Endothelial cell of umbilical vein (primary cell): ENCODE measurements at regions not wholly inside any gene's neighbourhood (a gene's known extent, or its start where the extent isn't known, plus 50 kb on each side); places are given as distances from the start of the nearest gene placed in this dataset.

Experiments
- BruUV-seq: library from RNA; stranded (reverse); fragments of 400-500 nt; replicated peaks from 2 replicates; lab custom pipeline; 2021; lab: Mats Ljungman, UMichigan
- CTCF ChIA-PET: fragments of 300-600, 350-600 bp; sonication (Branson Sonifier 250); formaldehyde crosslinking; loops from one replicate; lab custom pipeline; 2021; ENCODE audit warnings: antibody characterized with exemption, inconsistent platforms; lab: Charles Lee
- POLR2A ChIA-PET: fragments of 300-600, 350-600 bp; sonication (Branson Sonifier 250); formaldehyde crosslinking; loops from one replicate; lab custom pipeline; 2021; ENCODE audit warnings: antibody characterized with exemption, inconsistent platforms; lab: Charles Lee
- DNase-seq: peaks from one replicate; pipeline ENCODE4 v3.0.0-alpha.2; 2011; ENCODE audit warnings: low read depth, low spot score
- FAIRE-seq: peaks from 2 replicates; lab custom pipeline; 2011; peaks lifted over from hg19 to GRCh38; lab: Jason Lieb, UNC
- H2AFZ ChIP-seq: 2 replicates; pipeline ENCODE4 v1.6.0; 2012; ENCODE audit warnings: low read depth, low read length, control low read depth, inconsistent platforms
- H3K27ac ChIP-seq: 2 replicates; pipeline ENCODE4 v1.5.1; 2011; ENCODE audit warnings: low read depth, mild to moderate bottlenecking, control low read depth, low read length, moderate library complexity; ENCODE audit not compliant: insufficient read depth
- H3K27me3 ChIP-seq, 2 experiments: 2 replicates each; pipeline versions ENCODE4 v1.6.0 to v1.6.1; 2011; ENCODE audit warnings: low read length in 2 of 2, mixed read lengths in 1 of 2; ENCODE audit not compliant: control insufficient read depth in 2 of 2, insufficient read depth in 2 of 2
- H3K36me3 ChIP-seq, 2 experiments: 2 replicates in 1 of 2; 3 replicates in 1 of 2; pipeline ENCODE4 v1.5.1; 2011; ENCODE audit warnings: low read length in 2 of 2, mild to moderate bottlenecking in 1 of 2, moderate library complexity in 1 of 2; ENCODE audit not compliant: control insufficient read depth in 2 of 2, insufficient read depth in 2 of 2; ENCODE audit errors: extremely low read depth in 1 of 2
- H3K4me1 ChIP-seq: 3 replicates; pipeline ENCODE4 v1.5.1; 2011; ENCODE audit warnings: mild to moderate bottlenecking, low read length; ENCODE audit not compliant: control insufficient read depth, insufficient read depth; ENCODE audit errors: extremely low read depth
- H3K4me2 ChIP-seq: 2 replicates; pipeline ENCODE4 v1.6.1; 2011; ENCODE audit warnings: low read length, control low read depth, mixed read lengths; ENCODE audit not compliant: insufficient read depth
- H3K4me3 ChIP-seq, 3 experiments: fragments of 200-600 bp in 1 of 3; sonication (generic), shearing (Covaris generic) in 1 of 3; replicated peaks in 1 of 3; 2 replicates each; pipeline ENCODE4 v1.5.1; 2011 to 2016; ENCODE audit warnings: control low read depth in 3 of 3, low read length in 3 of 3, mild to moderate bottlenecking in 2 of 3, inconsistent platforms in 1 of 3, low read depth in 1 of 3, moderate library complexity in 1 of 3; ENCODE audit not compliant: insufficient read depth in 1 of 3
- H3K79me2 ChIP-seq: 2 replicates; pipeline ENCODE4 v1.6.0; 2012; ENCODE audit warnings: low read length, inconsistent platforms; ENCODE audit not compliant: control insufficient read depth, insufficient read depth
- H3K9ac ChIP-seq: replicated peaks from 2 replicates; pipeline ENCODE3; 2011; ENCODE audit warnings: low read length, control low read depth; ENCODE audit not compliant: insufficient read depth; ENCODE audit errors: extremely low read depth
- H3K9me1 ChIP-seq: replicated peaks from 3 replicates; pipeline ENCODE4 v1.6.0; 2011; ENCODE audit warnings: mild to moderate bottlenecking, low read length; ENCODE audit not compliant: control insufficient read depth, insufficient read depth; ENCODE audit errors: extremely low read depth
- H3K9me3 ChIP-seq: replicated peaks from 2 replicates; pipeline ENCODE4 v1.5.1; 2012; ENCODE audit warnings: low read length, inconsistent platforms; ENCODE audit not compliant: control insufficient read depth, insufficient read depth
- H4K20me1 ChIP-seq: replicated peaks from 2 replicates; pipeline ENCODE3; 2011; ENCODE audit warnings: mild to moderate bottlenecking, low read length; ENCODE audit not compliant: control insufficient read depth, insufficient read depth; ENCODE audit errors: extremely low read depth
- EZH2 ChIP-seq: IDR thresholded peaks from 2 replicates; pipeline ENCODE4 v1.6.1; 2012; ENCODE audit warnings: borderline replicate concordance, low read depth, mild to moderate bottlenecking, moderate library complexity, low read length, inconsistent platforms; ENCODE audit not compliant: severe bottlenecking
- FOS ChIP-seq: IDR thresholded peaks from 2 replicates; pipeline ENCODE4 v1.6.1; 2011; ENCODE audit warnings: mild to moderate bottlenecking, low read length, moderate library complexity, borderline replicate concordance; ENCODE audit not compliant: insufficient read depth
- GATA2 ChIP-seq: IDR thresholded peaks from 2 replicates; pipeline ENCODE4 v1.7.0; 2011; ENCODE audit warnings: low read depth, mild to moderate bottlenecking, moderate library complexity, mixed read lengths, low read length; ENCODE audit not compliant: insufficient read length, insufficient read depth
- JUN ChIP-seq: IDR thresholded peaks from 2 replicates; pipeline ENCODE4 v1.6.1; 2011; ENCODE audit warnings: borderline replicate concordance, low read depth; ENCODE audit not compliant: insufficient read length, insufficient read depth
- MYC ChIP-seq: IDR thresholded peaks from one replicate; pipeline ENCODE4 v1.6.1; 2011; ENCODE audit warnings: mild to moderate bottlenecking, low read depth, low read length
- POLR2A ChIP-seq: IDR thresholded peaks from 2 replicates; pipeline ENCODE4 v1.6.1; 2012; ENCODE audit warnings: low read depth, mild to moderate bottlenecking, control low read depth, low read length
- POLR2AphosphoS5 ChIP-seq: IDR thresholded peaks from 2 replicates; pipeline ENCODE4 v1.6.1; 2012; ENCODE audit warnings: low read depth, mild to moderate bottlenecking, control low read depth, low read length, moderate library complexity; ENCODE audit not compliant: insufficient read depth
- dilution Hi-C: fragments of 300-500 bp; cut with MboI; formaldehyde crosslinking; loops from one replicate; pipeline ENCODE4 v1.15.0; 2019; ENCODE audit warnings: low sequenced_read_pairs; ENCODE audit not compliant: extremely low pct_ligation_motif_present
- intact Hi-C: fragments of 100-400 bp; cut with micrococcal nuclease; formaldehyde crosslinking; loops from one replicate; pipeline ENCODE4 v1.10.0; 2022
- TF ChIP-seq, protein P1 (sequence below): IDR thresholded peaks from 2 replicates; pipeline ENCODE4 v1.6.1; 2011; ENCODE audit not compliant: insufficient read depth, insufficient read length
- TF ChIP-seq, protein P2 (sequence below), 2 donors: IDR thresholded peaks; 1 replicate in 1 of 2; 2 replicates in 1 of 2; pipeline ENCODE4 v1.5.1; 2011; ENCODE audit warnings: low read length in 2 of 2, mild to moderate bottlenecking in 2 of 2, moderate library complexity in 2 of 2, control low read depth in 1 of 2, inconsistent platforms in 1 of 2, low read depth in 1 of 2; ENCODE audit not compliant: insufficient read depth in 1 of 2; ENCODE audit errors: extremely low read depth in 1 of 2

DNA sequence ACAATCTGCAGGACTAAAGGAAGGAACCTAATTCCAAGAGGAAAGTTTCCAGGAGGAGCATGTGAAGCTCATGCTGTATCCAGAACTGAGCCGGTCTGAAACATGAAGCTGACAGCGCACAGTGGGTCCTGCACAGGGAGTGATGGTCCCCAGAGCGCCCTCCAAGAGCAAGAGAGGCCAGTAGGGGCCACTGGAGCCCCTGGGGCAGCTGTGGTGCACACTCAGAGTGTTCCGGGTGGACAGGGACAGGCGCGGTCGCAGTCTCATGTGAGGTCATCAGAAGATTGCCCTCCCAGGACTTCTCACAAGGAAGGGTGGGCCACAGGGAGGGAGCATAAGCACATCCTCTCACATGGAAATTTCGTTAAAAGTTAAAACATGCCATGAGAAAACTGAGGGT, 355.9 kb downstream of the EIPR1 start:
- BruUV-seq, result no TSS peak
- Histone ChIP-seq H3K36me3 (no peaks in the 10 kb centered on the region), H4K20me1 (no peaks in the 10 kb centered on the region), H3K4me1 (no peaks in the 10 kb centered on the region), H3K9ac (no peak overlapping the region), H3K9me3 (peaks cover 5% of the 10 kb centered on the region), H3K27ac (no peak overlapping the region), H3K9me1 (no peaks in the 10 kb centered on the region), H3K4me2 (no peak overlapping the region), H3K27me3 (no peaks in the 10 kb centered on the region), H2AFZ (no peak overlapping the region), H3K4me3 (no peak overlapping the region), H3K79me2 (no peaks in the 10 kb centered on the region)
- no peak for TF ChIP-seq POLR2AphosphoS5
- TF ChIP-seq, protein P1, sequence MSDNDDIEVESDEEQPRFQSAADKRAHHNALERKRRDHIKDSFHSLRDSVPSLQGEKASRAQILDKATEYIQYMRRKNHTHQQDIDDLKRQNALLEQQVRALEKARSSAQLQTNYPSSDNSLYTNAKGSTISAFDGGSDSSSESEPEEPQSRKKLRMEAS, result no peak
- TF ChIP-seq MYC, result no peak
- no peak for TF ChIP-seq POLR2A
- no peak for TF ChIP-seq GATA2
- TF ChIP-seq JUN, result no peak
- ChIA-PET CTCF (no interaction called here), POLR2A (no interaction called here)
- dilution Hi-C loops (no loop called here), intact Hi-C loops (no loop called here)
- no peak for DNase-seq
- no peak for FAIRE-seq

DNA sequence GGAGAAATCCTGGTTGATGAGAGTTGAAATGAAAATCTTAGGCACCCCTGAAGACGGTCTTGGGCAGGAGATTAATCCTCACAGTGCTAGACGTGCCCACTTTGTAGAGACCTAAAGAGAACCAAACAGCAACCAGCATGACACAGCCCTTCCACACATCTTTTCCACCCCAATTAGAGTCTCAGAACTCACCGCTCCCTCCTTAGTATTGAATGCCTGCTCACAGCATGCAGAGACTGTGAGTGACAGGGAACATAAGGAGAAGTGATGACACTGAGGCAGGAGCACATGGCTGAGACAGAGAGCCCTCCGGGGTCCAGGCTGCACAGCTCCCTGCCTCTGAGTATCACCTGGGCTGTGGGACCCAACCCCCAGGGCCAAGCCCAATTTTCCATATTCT, 367.6 kb downstream of the EIPR1 start:
- dilution Hi-C loops, result no loop called here
- Histone ChIP-seq H3K36me3 (no peaks in the 10 kb centered on the region), H4K20me1 (no peaks in the 10 kb centered on the region), H3K27me3 (no peaks in the 10 kb centered on the region), H3K4me1 (no peaks in the 10 kb centered on the region), H3K4me3 (no peak overlapping the region), H3K27ac (no peak overlapping the region), H2AFZ (no peak overlapping the region), H3K4me2 (no peak overlapping the region), H3K79me2 (no peaks in the 10 kb centered on the region), H3K9ac (no peak overlapping the region), H3K9me1 (no peaks in the 10 kb centered on the region), H3K9me3 (no peaks in the 10 kb centered on the region)
- TF ChIP-seq EZH2 (no peak), POLR2AphosphoS5 (no peak), POLR2A (no peak), JUN (no peak), FOS (no peak), GATA2 (no peak), MYC (no peak)
- TF ChIP-seq, protein P1, result no peak
- TF ChIP-seq, protein P2, sequence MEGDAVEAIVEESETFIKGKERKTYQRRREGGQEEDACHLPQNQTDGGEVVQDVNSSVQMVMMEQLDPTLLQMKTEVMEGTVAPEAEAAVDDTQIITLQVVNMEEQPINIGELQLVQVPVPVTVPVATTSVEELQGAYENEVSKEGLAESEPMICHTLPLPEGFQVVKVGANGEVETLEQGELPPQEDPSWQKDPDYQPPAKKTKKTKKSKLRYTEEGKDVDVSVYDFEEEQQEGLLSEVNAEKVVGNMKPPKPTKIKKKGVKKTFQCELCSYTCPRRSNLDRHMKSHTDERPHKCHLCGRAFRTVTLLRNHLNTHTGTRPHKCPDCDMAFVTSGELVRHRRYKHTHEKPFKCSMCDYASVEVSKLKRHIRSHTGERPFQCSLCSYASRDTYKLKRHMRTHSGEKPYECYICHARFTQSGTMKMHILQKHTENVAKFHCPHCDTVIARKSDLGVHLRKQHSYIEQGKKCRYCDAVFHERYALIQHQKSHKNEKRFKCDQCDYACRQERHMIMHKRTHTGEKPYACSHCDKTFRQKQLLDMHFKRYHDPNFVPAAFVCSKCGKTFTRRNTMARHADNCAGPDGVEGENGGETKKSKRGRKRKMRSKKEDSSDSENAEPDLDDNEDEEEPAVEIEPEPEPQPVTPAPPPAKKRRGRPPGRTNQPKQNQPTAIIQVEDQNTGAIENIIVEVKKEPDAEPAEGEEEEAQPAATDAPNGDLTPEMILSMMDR (IDR thresholded peaks at IDR 0.05; ENCODE audit: extremely low read depth in 1 of 2, insufficient read depth in 1 of 2, low read depth in 1 of 2, low read length in 2 of 2), result no peak
- no peak for DNase-seq
- FAIRE-seq, result no peak
- intact Hi-C loops, result no loop called here
- ChIA-PET POLR2A (no interaction called here), CTCF (no interaction called here)
- BruUV-seq, result no TSS peak
